ENCODE measurements at regions not wholly inside any gene's neighbourhood (a gene's known extent, or its start where the extent isn't known, plus 50 kb on each side); places are given as distances from the start of the nearest gene placed in this dataset.

GRCh38 chrX:137483554-137483953 lies 82.4 kb upstream of the ZIC3 start:
- DNase-seq: no peak

- no peak for DNase-seq
Measured at GRCh38 chrX:137482136-137482535, 83.8 kb upstream of the ZIC3 start.

GRCh38 chrX:137479386-137479785 lies 86.5 kb upstream of the ZIC3 start:
- DNase-seq: no peak

- no peak for DNase-seq
Measured at GRCh38 chrX:137441711-137442110, 124.2 kb upstream of the ZIC3 start.

GRCh38 chrX:137432609-137433008 lies 133.3 kb upstream of the ZIC3 start:
- DNase-seq: no peak

GRCh38 chrX:137431693-137432488 lies 134.0 kb upstream of the ZIC3 start:
- DNase-seq: no peak

- DNase-seq: no peak
Measured at GRCh38 chrX:137430984-137431475, 134.9 kb upstream of the ZIC3 start.

GRCh38 chrX:137430301-137430700 lies 135.6 kb upstream of the ZIC3 start:
- DNase-seq: no peak

GRCh38 chrX:137428766-137429591 lies 136.9 kb upstream of the ZIC3 start:
- DNase-seq: no peak

- no peak for DNase-seq
Measured at GRCh38 chrX:137428221-137428661, 137.7 kb upstream of the ZIC3 start.

GRCh38 chrX:137427816-137428215 lies 138.1 kb upstream of the ZIC3 start:
- DNase-seq: no peak

GRCh38 chrX:137427426-137427778 lies 138.5 kb upstream of the ZIC3 start:
- no peak for DNase-seq

- no peak for DNase-seq
Measured at GRCh38 chrX:137426695-137427425, 139.1 kb upstream of the ZIC3 start.

- DNase-seq: no peak
Measured at GRCh38 chrX:137425986-137426385, 139.9 kb upstream of the ZIC3 start.

- no peak for DNase-seq
Measured at GRCh38 chrX:137425273-137425902, 140.5 kb upstream of the ZIC3 start.

- no peak for DNase-seq
Measured at GRCh38 chrX:137424679-137425078, 141.2 kb upstream of the ZIC3 start.

- no peak for DNase-seq
Measured at GRCh38 chrX:137423241-137423640, 142.7 kb upstream of the ZIC3 start.

GRCh38 chrX:137418086-137418485 lies 147.8 kb upstream of the ZIC3 start:
- DNase-seq: no peak

- no peak for DNase-seq
Measured at GRCh38 chrX:137413190-137413589, 152.7 kb upstream of the ZIC3 start.

- DNase-seq: no peak
Measured at GRCh38 chrX:137405449-137406140, 160.3 kb upstream of the ZIC3 start.

GRCh38 chrX:137401092-137401491 lies 164.8 kb upstream of the ZIC3 start:
- DNase-seq: no peak

- no peak for DNase-seq
Measured at GRCh38 chrX:137387646-137388045, 178.3 kb upstream of the ZIC3 start.

Data from stimulated activated CD4-positive, alpha-beta T cell treated with anti-CD3 and anti-CD28 coated beads, Interleukin-4, amount 100 ng/mL, for 4 hours (primary cell).